ENCODE measurements at regions not wholly inside any gene's neighbourhood (a gene's known extent, or its start where the extent isn't known, plus 50 kb on each side); places are given as distances from the start of the nearest gene placed in this dataset.

DNA sequence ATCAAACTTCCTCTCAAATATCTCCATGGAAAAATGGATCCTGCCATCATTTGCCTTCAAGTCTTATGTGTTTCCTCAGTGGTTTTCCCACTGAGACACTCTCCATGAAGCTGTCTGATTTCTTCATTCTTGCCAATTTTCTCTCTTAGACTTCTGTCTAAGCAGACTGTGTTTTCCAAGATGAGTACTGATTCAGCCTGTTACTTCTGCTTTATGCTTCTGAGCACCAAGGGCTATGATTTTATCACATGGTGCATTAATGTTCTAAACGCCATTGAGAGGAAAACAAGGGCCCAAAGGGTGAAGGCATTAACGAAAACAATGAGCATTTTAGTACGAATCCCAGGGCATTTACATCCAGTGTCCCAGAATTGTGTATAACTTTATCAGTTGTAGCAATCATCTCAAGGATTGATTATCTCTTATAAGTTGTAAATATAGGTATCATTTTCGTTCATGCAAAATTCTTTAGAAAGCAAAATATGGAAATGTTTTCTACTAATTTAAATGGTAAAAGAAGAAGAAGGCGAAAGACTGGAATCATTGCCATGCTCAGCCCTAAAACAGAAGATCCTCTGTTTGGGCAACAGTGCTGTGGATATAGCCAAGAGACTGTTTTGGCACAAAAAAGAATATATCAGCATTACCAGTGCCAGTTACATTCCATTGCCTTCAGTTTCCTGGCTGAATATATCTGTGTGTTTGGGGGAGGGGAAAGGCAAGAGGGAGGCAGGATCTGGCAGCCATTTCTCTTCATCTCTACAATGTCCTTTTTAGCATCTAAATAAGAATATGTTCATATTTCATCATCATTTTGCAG lies 537.6 kb downstream of the ANXA1 start (continued):
- no peak for TF ChIP-seq RCOR1 (IDR thresholded peaks at IDR 0.05; ENCODE audit: low read length)
- TF ChIP-seq TCF12 (IDR thresholded peaks at IDR 0.05), result no peak
- no peak for TF ChIP-seq JUND (IDR thresholded peaks at IDR 0.05)
- no peak for TF ChIP-seq PBX3 (IDR thresholded peaks at IDR 0.05)
- no peak for TF ChIP-seq CHD2 (IDR thresholded peaks at IDR 0.05; ENCODE audit: low read length, partially characterized antibody)

- H3K4me1 ChIP-seq (ENCODE audit: control insufficient read depth in 1 of 2, insufficient read depth in 2 of 2, low read depth in 1 of 2, low read length in 1 of 2), result no peaks in the 10 kb centered on the region
- no peak overlapping the region for H3K9ac ChIP-seq
- ChIA-PET POLR2A (no interaction called here), CTCF (no interaction called here)
- H3K79me2 ChIP-seq (ENCODE audit: insufficient read depth), result no peaks in the 10 kb centered on the region
- H3K27ac ChIP-seq (ENCODE audit: low read depth in 2 of 2, low read length in 1 of 2), result no peak overlapping the region
- 0 out of 2 replicates have a peak, but pooled peaks cover 3% of the 10 kb centered on the region for H3K9me2 ChIP-seq
- no peaks in the 10 kb centered on the region for H4K20me1 ChIP-seq (ENCODE audit: insufficient read depth)
- TF ChIP-seq TCF12 (IDR thresholded peaks at IDR 0.05) (no peak), TEAD4 (IDR thresholded peaks at IDR 0.05; ENCODE audit: borderline replicate concordance, insufficient read depth) (no peak), CTCF (IDR thresholded peaks at IDR 0.05) (no peak), SMC3 (IDR thresholded peaks at IDR 0.05; ENCODE audit: low read depth, low read length) (no peak), FOXM1 (IDR thresholded peaks at IDR 0.05; ENCODE audit: low read depth) (no peak), RFX5 (IDR thresholded peaks at IDR 0.05; ENCODE audit: low read length) (no peak), RCOR1 (IDR thresholded peaks at IDR 0.05; ENCODE audit: low read length) (no peak), EZH2phosphoT487 (IDR thresholded peaks at IDR 0.05; ENCODE audit: borderline replicate concordance, low read depth) (no peak)
- TF ChIP-seq, protein P1, sequence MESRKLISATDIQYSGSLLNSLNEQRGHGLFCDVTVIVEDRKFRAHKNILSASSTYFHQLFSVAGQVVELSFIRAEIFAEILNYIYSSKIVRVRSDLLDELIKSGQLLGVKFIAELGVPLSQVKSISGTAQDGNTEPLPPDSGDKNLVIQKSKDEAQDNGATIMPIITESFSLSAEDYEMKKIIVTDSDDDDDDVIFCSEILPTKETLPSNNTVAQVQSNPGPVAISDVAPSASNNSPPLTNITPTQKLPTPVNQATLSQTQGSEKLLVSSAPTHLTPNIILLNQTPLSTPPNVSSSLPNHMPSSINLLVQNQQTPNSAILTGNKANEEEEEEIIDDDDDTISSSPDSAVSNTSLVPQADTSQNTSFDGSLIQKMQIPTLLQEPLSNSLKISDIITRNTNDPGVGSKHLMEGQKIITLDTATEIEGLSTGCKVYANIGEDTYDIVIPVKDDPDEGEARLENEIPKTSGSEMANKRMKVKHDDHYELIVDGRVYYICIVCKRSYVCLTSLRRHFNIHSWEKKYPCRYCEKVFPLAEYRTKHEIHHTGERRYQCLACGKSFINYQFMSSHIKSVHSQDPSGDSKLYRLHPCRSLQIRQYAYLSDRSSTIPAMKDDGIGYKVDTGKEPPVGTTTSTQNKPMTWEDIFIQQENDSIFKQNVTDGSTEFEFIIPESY (IDR thresholded peaks at IDR 0.05; ENCODE audit: borderline replicate concordance, low read depth), result no peak
- TF ChIP-seq, protein P2, sequence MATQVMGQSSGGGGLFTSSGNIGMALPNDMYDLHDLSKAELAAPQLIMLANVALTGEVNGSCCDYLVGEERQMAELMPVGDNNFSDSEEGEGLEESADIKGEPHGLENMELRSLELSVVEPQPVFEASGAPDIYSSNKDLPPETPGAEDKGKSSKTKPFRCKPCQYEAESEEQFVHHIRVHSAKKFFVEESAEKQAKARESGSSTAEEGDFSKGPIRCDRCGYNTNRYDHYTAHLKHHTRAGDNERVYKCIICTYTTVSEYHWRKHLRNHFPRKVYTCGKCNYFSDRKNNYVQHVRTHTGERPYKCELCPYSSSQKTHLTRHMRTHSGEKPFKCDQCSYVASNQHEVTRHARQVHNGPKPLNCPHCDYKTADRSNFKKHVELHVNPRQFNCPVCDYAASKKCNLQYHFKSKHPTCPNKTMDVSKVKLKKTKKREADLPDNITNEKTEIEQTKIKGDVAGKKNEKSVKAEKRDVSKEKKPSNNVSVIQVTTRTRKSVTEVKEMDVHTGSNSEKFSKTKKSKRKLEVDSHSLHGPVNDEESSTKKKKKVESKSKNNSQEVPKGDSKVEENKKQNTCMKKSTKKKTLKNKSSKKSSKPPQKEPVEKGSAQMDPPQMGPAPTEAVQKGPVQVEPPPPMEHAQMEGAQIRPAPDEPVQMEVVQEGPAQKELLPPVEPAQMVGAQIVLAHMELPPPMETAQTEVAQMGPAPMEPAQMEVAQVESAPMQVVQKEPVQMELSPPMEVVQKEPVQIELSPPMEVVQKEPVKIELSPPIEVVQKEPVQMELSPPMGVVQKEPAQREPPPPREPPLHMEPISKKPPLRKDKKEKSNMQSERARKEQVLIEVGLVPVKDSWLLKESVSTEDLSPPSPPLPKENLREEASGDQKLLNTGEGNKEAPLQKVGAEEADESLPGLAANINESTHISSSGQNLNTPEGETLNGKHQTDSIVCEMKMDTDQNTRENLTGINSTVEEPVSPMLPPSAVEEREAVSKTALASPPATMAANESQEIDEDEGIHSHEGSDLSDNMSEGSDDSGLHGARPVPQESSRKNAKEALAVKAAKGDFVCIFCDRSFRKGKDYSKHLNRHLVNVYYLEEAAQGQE (IDR thresholded peaks at IDR 0.05; ENCODE audit: low read depth, low read length), result no peak
- TF ChIP-seq, protein P3, sequence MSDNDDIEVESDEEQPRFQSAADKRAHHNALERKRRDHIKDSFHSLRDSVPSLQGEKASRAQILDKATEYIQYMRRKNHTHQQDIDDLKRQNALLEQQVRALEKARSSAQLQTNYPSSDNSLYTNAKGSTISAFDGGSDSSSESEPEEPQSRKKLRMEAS (IDR thresholded peaks at IDR 0.05; ENCODE audit: low read depth), result no peak
- H3F3A ChIP-seq (replicated peaks; ENCODE audit: insufficient read depth), result no peaks in the 10 kb centered on the region
- no peaks in the 10 kb centered on the region for H3K27me3 ChIP-seq (ENCODE audit: insufficient read depth)
- H3K4me3 ChIP-seq (ENCODE audit: low read depth in 2 of 2, low read length in 1 of 2), result no peak overlapping the region
- H3K4me2 ChIP-seq, result no peak overlapping the region
- no peaks in the 10 kb centered on the region for H3K36me3 ChIP-seq (replicated peaks in 1 of 2; ENCODE audit: control insufficient read depth in 1 of 2, insufficient read depth in 2 of 2, low read length in 1 of 2)
- no peak overlapping the region for H2AFZ ChIP-seq (ENCODE audit: low read depth)
- DNase-seq, result no peak
- H3K9me3 ChIP-seq, result no peaks in the 10 kb centered on the region
- WGBS (ENCODE audit: low lambda C conversion rate), result 41% methylated on average over 1 of the region's 1 CpG
Observed at GRCh38 chr9:73701415-73702057, 549.9 kb downstream of the ANXA1 start.

All from SK-N-SH (cell line).